NB4 (cell line): ENCODE measurements at regions not wholly inside any gene's neighbourhood (a gene's known extent, or its start where the extent isn't known, plus 50 kb on each side); places are given as distances from the start of the nearest gene placed in this dataset.

ENCODE experiments used
- POLR2A ChIP-seq: IDR thresholded peaks from 2 replicates; pipeline ENCODE4 v1.6.1; 2011; ENCODE audit warnings: mild to moderate bottlenecking; ENCODE audit not compliant: insufficient read length; ENCODE audit errors: extremely low read depth
- TF ChIP-seq, protein P1 (sequence below): IDR thresholded peaks from one replicate; pipeline ENCODE4 v1.5.1; 2012; ENCODE audit warnings: low read depth, low read length

DNA sequence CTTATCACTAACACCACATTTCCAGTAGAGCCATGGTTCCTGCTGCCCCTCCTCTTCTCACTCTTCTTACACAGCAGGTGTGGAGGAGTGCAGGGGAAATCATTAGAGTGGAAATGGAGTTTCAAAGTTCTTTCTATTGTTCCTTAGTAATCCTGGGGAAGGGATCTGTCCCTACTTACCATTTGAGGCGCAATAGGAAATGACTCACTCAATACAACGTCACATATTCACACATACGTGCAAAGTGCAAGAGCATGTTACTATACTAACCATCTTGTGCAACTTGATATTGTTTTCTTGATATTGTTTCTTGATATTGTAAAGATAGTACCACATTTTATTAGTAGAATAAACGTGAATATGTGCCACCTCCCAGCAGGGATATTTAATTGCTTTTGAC lies 1010.2 kb downstream of the DNAJB9 start:
- no peak for TF ChIP-seq POLR2A
- TF ChIP-seq, protein P1, sequence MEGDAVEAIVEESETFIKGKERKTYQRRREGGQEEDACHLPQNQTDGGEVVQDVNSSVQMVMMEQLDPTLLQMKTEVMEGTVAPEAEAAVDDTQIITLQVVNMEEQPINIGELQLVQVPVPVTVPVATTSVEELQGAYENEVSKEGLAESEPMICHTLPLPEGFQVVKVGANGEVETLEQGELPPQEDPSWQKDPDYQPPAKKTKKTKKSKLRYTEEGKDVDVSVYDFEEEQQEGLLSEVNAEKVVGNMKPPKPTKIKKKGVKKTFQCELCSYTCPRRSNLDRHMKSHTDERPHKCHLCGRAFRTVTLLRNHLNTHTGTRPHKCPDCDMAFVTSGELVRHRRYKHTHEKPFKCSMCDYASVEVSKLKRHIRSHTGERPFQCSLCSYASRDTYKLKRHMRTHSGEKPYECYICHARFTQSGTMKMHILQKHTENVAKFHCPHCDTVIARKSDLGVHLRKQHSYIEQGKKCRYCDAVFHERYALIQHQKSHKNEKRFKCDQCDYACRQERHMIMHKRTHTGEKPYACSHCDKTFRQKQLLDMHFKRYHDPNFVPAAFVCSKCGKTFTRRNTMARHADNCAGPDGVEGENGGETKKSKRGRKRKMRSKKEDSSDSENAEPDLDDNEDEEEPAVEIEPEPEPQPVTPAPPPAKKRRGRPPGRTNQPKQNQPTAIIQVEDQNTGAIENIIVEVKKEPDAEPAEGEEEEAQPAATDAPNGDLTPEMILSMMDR, result no peak
